ENCODE measurements at regions not wholly inside any gene's neighbourhood (a gene's known extent, or its start where the extent isn't known, plus 50 kb on each side); places are given as distances from the start of the nearest gene placed in this dataset.

DNA sequence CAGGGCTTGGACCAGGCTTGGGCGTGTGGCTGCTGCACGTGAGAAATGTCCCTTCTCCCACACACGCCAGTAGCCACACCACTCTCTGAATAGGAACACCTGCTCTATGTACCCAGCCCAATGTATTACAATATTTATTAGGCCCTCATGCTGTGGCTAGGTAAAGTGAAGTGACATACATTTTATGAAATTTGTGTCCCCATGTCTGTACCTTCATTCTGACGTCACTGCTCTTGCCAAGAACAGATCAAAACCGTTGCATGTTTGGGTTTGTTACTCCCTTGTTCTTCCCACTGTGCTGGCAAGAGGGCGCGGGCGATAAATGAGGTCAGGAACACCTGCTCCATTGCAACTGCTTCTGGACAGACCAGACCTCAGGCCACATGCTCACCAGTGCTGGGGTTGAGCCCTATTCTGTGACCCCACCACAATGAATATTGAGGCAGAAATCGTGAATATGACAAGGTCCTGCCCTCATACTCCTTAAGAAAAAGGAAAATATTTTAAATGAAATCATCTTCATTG lies 436.4 kb upstream of the SALL3 start:
- H3K4me1 ChIP-seq (ENCODE audit: control insufficient read depth, insufficient read depth, low read length, poor library complexity, severe bottlenecking): peaks cover 5% of the 10 kb centered on the region
- no peaks in the 10 kb centered on the region for H3K36me3 ChIP-seq (ENCODE audit: control insufficient read depth, insufficient read depth, low read length)
- H3K4me3 ChIP-seq (ENCODE audit: extremely low read depth, insufficient read depth, low read length, poor library complexity, severe bottlenecking): no peak overlapping the region
- 82% methylated on average over 8 of the region's 9 CpGs for WGBS, 2 experiments (ENCODE audit: insufficient coverage in 2 of 2)
- H3K9me3 ChIP-seq (ENCODE audit: control insufficient read depth, low read length): no peaks in the 10 kb centered on the region
- H3K27ac ChIP-seq (ENCODE audit: low read depth, low read length, severe bottlenecking): no peak overlapping the region

DNA sequence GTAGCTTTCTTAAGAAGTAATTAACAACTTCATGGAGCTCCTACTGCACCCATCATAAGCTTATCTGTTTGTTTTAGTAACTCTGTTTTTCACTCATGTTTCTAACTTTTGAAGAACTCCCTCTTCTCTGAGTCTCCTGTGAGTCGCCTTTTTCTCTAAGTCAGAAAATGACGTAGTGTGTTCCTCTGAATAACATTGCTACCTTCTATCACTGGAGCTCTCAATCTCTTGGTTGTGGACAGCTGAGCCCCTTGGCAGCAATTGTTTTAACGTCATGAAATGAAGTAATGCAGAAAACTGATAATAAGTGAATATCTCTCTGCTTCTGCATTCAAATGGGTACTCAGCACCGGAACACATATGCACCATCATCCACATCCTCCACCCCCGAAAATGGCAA lies 433.3 kb upstream of the SALL3 start:
- no peak overlapping the region for H3K4me3 ChIP-seq (ENCODE audit: extremely low read depth, insufficient read depth, low read length, poor library complexity, severe bottlenecking)
- H3K9me3 ChIP-seq (ENCODE audit: control insufficient read depth, low read length): no peaks in the 10 kb centered on the region
- peaks cover 5% of the 10 kb centered on the region for H3K4me1 ChIP-seq (ENCODE audit: control insufficient read depth, insufficient read depth, low read length, poor library complexity, severe bottlenecking)
- no peak overlapping the region for H3K27ac ChIP-seq (ENCODE audit: low read depth, low read length, severe bottlenecking)
- 80 to 100% methylated on average over 2 of the region's 5 CpGs for WGBS, 2 experiments (ENCODE audit: insufficient coverage in 2 of 2)
- H3K36me3 ChIP-seq (ENCODE audit: control insufficient read depth, insufficient read depth, low read length): no peaks in the 10 kb centered on the region

DNA sequence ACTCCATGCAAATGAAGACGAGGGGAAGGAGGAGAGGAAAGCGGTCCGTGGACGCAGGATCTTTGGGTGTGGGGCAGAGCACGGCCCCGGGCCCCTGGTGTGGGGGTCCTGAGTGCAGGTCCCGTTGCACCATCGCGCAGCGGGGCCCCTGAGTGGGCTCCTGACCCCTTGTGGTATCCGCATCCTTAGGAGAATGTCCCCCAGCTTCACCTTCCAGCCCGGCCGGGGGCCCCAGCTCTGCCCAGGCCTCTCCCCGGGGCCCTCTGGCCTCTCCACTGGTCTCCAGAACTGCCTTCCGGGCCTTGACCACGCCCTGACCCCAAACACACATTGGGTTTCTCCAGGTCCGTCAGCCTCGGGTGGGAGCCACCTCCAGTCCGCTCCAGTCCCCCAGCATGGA lies 431.8 kb upstream of the SALL3 start:
- Histone ChIP-seq H3K9me3 (ENCODE audit: control insufficient read depth, low read length) (no peaks in the 10 kb centered on the region), H3K4me1 (ENCODE audit: control insufficient read depth, insufficient read depth, low read length, poor library complexity, severe bottlenecking) (no peaks in the 10 kb centered on the region), H3K27ac (ENCODE audit: low read depth, low read length, severe bottlenecking) (no peak overlapping the region), H3K4me3 (ENCODE audit: extremely low read depth, insufficient read depth, low read length, poor library complexity, severe bottlenecking) (no peak overlapping the region), H3K36me3 (ENCODE audit: control insufficient read depth, insufficient read depth, low read length) (no peaks in the 10 kb centered on the region)
- WGBS, 2 experiments (ENCODE audit: insufficient coverage in 2 of 2): 94 to 95% methylated on average over 15 to 19 of the region's 19 CpGs

DNA sequence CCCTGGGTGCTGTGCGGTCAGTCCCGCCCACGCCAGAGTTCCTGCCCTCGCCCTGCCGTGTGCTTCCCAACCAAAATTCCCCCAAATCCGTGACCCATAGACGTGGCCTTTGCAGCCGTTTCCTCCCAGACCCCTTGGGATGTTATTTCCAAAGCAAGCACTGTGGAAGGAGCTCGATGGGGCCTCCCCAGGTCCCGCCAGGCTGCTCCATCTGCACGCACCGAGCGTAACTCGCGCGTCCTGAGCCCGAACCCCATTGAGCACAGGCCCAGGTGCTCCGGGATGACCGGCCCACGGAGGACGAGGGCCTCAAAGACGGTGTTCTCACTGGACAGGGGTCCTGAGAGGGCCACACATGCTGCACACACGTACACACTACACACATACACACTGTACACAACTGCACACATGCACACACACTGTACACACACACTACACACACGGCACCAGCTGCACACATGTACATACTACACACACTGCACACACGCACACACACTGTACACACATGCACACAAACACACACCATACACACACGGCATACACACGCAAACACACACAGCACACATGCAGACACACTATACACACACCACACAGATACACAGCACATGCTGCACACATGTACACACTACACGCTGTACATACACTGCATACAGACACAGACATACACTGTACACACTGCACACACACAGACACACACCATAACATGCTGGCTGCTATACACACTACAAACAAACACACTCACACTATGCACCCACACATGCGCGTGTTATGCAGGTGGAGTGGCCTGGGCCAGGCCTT lies 431.2 kb upstream of the SALL3 start:
- Histone ChIP-seq H3K36me3 (ENCODE audit: control insufficient read depth, insufficient read depth, low read length) (no peaks in the 10 kb centered on the region), H3K9me3 (ENCODE audit: control insufficient read depth, low read length) (no peaks in the 10 kb centered on the region), H3K4me1 (ENCODE audit: control insufficient read depth, insufficient read depth, low read length, poor library complexity, severe bottlenecking) (no peaks in the 10 kb centered on the region), H3K27ac (ENCODE audit: low read depth, low read length, severe bottlenecking) (no peak overlapping the region), H3K4me3 (ENCODE audit: extremely low read depth, insufficient read depth, low read length, poor library complexity, severe bottlenecking) (no peak overlapping the region)
- WGBS, 2 experiments (ENCODE audit: insufficient coverage in 2 of 2): 88 to 94% methylated on average over 24 to 30 of the region's 30 CpGs

DNA sequence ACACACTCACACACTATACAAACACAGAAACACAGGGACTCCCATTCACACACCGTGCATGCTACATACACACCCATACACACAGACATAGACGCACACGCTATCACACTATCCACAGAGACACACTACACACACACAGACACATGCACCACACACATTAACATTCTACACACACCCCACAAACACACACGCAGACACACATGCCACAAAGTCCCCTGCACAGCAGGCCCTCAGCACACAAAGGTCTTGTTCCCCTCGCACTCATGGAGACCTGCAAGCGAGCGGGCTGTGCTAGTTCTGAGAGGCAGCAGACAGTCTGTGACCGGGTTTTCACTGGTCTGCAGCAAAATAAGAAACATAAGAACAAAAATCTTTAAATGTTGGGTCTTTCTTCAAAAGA lies 429.6 kb upstream of the SALL3 start:
- WGBS, 2 experiments (ENCODE audit: insufficient coverage in 2 of 2): 83 to 91% methylated on average over 7 of the region's 8 CpGs
- no peaks in the 10 kb centered on the region for H3K9me3 ChIP-seq (ENCODE audit: control insufficient read depth, low read length)
- no peak overlapping the region for H3K27ac ChIP-seq (ENCODE audit: low read depth, low read length, severe bottlenecking)
- H3K36me3 ChIP-seq (ENCODE audit: control insufficient read depth, insufficient read depth, low read length): no peaks in the 10 kb centered on the region
- H3K4me3 ChIP-seq (ENCODE audit: extremely low read depth, insufficient read depth, low read length, poor library complexity, severe bottlenecking): no peak overlapping the region
- H3K4me1 ChIP-seq (ENCODE audit: control insufficient read depth, insufficient read depth, low read length, poor library complexity, severe bottlenecking): no peaks in the 10 kb centered on the region

DNA sequence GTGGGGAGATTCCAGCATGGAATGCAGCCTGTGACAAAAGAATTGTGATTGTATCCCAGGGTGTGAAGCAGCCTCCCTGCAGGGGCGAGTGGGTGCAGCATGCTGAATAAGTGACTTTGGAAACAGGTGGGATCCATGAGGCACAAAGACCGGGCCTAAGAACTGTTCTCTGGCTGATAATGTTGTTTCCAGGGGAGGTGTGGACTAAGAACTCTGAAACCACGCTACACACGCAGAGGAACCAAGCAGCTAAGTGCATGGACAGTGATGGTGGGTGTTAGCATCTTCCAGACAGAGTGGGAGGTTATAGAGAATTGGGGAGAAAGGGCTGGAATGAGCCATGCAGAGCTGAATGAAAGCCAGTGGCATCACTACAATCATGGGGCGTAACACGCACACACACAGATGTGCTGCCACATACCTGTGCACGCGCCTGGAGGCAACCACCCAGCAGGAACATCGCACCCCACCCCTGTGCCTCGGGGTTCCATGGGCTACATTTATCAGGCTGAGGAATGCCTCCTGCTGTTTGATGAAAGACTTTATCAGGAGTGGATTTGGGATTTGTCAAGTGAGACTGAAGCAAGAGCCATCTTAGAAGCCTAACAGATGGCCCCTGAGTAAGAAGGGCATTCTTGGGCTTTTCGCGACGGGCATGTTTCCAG lies 424.5 kb upstream of the SALL3 start:
- H3K4me3 ChIP-seq (ENCODE audit: extremely low read depth, insufficient read depth, low read length, poor library complexity, severe bottlenecking): no peak overlapping the region
- H3K4me1 ChIP-seq (ENCODE audit: control insufficient read depth, insufficient read depth, low read length, poor library complexity, severe bottlenecking): no peaks in the 10 kb centered on the region
- no peak overlapping the region for H3K27ac ChIP-seq (ENCODE audit: low read depth, low read length, severe bottlenecking)
- WGBS, 2 experiments (ENCODE audit: insufficient coverage in 2 of 2): 89 to 94% methylated on average over 11 to 13 of the region's 13 CpGs
- H3K36me3 ChIP-seq (ENCODE audit: control insufficient read depth, insufficient read depth, low read length): no peaks in the 10 kb centered on the region
- H3K9me3 ChIP-seq (ENCODE audit: control insufficient read depth, low read length): no peaks in the 10 kb centered on the region

DNA sequence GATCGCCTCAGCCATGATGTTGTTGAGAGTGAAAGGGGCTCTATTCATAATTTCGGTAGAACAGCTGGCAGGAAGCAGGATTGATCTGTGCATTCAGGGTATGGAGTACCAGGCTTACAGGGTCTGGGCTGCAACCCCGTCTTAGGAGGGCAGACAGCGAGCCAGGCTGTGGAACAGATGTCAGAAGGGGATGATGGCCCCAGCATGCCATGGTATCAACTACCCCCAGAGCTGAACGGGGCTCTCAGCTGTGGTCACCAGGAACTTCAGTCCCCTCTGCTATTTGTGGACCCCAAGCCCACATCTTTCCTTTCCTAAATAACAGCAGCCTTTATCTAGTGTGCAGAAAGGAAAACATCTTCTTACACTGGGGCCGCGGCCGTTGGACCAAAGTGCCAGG lies 422.2 kb upstream of the SALL3 start:
- H3K9me3 ChIP-seq (ENCODE audit: control insufficient read depth, low read length): no peaks in the 10 kb centered on the region
- no peak overlapping the region for H3K27ac ChIP-seq (ENCODE audit: low read depth, low read length, severe bottlenecking)
- no peaks in the 10 kb centered on the region for H3K36me3 ChIP-seq (ENCODE audit: control insufficient read depth, insufficient read depth, low read length)
- 84 to 93% methylated on average over 5 to 8 of the region's 8 CpGs for WGBS, 2 experiments (ENCODE audit: insufficient coverage in 2 of 2)
- no peak overlapping the region for H3K4me3 ChIP-seq (ENCODE audit: extremely low read depth, insufficient read depth, low read length, poor library complexity, severe bottlenecking)
- H3K4me1 ChIP-seq (ENCODE audit: control insufficient read depth, insufficient read depth, low read length, poor library complexity, severe bottlenecking): peaks cover 6% of the 10 kb centered on the region

DNA sequence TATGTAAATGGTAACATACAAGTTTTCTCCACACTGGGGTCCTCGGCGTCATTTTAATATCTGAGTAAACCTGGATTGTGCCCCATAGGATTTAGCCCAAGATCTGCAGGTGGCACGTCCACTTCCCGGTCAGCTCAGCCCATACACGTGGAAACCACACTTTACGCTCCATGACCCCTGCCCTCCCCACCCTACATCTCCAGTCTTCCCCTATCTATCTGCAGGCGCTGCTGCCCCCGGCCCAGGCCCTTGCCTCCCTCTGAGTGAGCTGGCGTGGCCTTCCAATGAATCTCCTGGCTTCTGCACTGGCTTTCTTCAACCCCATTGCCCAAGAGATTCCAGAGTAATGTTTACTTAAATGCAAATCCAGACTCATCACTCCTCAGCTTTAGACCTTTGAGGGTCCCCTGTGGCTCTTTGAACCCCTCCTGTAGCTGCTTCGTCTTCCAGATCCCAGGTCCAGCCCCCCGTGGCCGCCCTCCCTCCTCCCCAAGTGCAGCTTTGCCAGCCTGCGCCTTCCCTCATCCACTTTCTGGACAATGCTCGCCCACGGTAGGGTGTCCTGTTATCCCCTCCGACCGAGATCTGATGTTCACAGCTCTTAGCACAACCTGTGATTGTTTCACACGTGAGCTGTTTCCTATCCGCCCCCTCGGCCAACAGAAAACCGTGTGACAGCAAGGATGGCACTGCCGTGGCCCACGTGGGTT lies 421.4 kb upstream of the SALL3 start:
- H3K27ac ChIP-seq (ENCODE audit: low read depth, low read length, severe bottlenecking): no peak overlapping the region
- peaks cover 6% of the 10 kb centered on the region for H3K4me1 ChIP-seq (ENCODE audit: control insufficient read depth, insufficient read depth, low read length, poor library complexity, severe bottlenecking)
- no peaks in the 10 kb centered on the region for H3K36me3 ChIP-seq (ENCODE audit: control insufficient read depth, insufficient read depth, low read length)
- H3K4me3 ChIP-seq (ENCODE audit: extremely low read depth, insufficient read depth, low read length, poor library complexity, severe bottlenecking): no peak overlapping the region
- no peaks in the 10 kb centered on the region for H3K9me3 ChIP-seq (ENCODE audit: control insufficient read depth, low read length)
- WGBS, 2 experiments (ENCODE audit: insufficient coverage in 2 of 2): 90 to 93% methylated on average over 22 to 23 of the region's 23 CpGs

DNA sequence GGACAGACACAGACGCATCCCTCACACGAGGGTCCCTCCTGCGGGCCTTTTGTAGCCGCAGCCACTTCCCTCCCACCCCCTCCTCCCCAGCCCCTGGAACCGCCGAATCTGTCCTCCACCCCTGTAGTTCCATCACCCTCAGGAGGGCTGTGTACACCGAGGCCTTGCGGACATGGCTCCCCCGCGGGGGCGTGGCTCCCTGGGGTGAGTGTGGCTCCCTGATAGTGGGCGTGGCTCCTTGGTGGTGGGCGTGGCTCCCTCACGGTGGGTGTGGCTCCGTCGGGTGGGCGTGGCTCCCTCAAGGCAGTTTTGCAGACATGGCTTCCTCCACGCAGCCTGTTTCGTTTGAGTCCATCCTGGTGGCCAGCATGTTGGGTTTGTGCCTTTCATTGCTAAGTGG lies 420.7 kb upstream of the SALL3 start:
- H3K27ac ChIP-seq (ENCODE audit: low read depth, low read length, severe bottlenecking): no peak overlapping the region
- 70 to 87% methylated on average over 14 to 15 of the region's 19 CpGs for WGBS, 2 experiments (ENCODE audit: insufficient coverage in 2 of 2)
- H3K9me3 ChIP-seq (ENCODE audit: control insufficient read depth, low read length): no peaks in the 10 kb centered on the region

DNA sequence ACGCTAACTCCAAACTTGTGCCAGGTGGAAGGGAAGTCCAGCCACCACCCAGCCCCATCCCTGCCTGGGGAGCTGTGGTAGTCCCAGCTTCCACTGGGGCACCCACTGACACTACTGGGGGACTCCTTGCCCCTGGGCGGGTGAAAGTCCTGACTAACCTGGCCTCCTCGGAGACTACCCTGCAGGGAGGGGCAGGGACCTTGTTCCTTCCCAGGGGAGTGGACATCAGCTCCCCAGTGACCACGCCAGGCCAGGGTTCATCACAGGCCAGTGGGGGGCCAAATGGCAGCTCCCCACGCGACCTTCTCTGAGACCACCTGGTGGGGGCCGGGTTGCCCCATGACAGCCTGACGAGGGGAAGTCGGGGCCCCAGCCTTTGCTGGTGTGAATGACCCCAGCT lies 420.0 kb upstream of the SALL3 start:
- Histone ChIP-seq H3K4me3 (ENCODE audit: extremely low read depth, insufficient read depth, low read length, poor library complexity, severe bottlenecking) (no peak overlapping the region), H3K36me3 (ENCODE audit: control insufficient read depth, insufficient read depth, low read length) (no peaks in the 10 kb centered on the region), H3K9me3 (ENCODE audit: control insufficient read depth, low read length) (no peaks in the 10 kb centered on the region), H3K27ac (ENCODE audit: low read depth, low read length, severe bottlenecking) (no peak overlapping the region), H3K4me1 (ENCODE audit: control insufficient read depth, insufficient read depth, low read length, poor library complexity, severe bottlenecking) (peaks cover 6% of the 10 kb centered on the region)
- 91 to 92% methylated on average over 9 of the region's 9 CpGs for WGBS, 2 experiments (ENCODE audit: insufficient coverage in 2 of 2)

More for the DNA sequence above, 420.7 kb upstream of the SALL3 start:
- H3K4me3 ChIP-seq (ENCODE audit: extremely low read depth, insufficient read depth, low read length, poor library complexity, severe bottlenecking): no peak overlapping the region
- no peaks in the 10 kb centered on the region for H3K36me3 ChIP-seq (ENCODE audit: control insufficient read depth, insufficient read depth, low read length)
- peaks cover 6% of the 10 kb centered on the region for H3K4me1 ChIP-seq (ENCODE audit: control insufficient read depth, insufficient read depth, low read length, poor library complexity, severe bottlenecking)

Data from mesodermal cell (in vitro differentiated cells).